Ishikawa (cell line): ENCODE measurements at regions not wholly inside any gene's neighbourhood (a gene's known extent, or its start where the extent isn't known, plus 50 kb on each side); places are given as distances from the start of the nearest gene placed in this dataset.

Experiments
- CEBPB ChIP-seq: IDR thresholded peaks from 2 replicates; pipeline ENCODE4 v1.6.1; 2012
- CREB1 ChIP-seq: IDR thresholded peaks from 2 replicates; pipeline ENCODE4 v1.6.1; 2012; ENCODE audit warnings: low read depth
- EGR1 ChIP-seq: IDR thresholded peaks from 2 replicates; pipeline ENCODE4 v1.6.1; 2012
- EP300 ChIP-seq: IDR thresholded peaks from 2 replicates; pipeline ENCODE4 v1.6.1; 2012; ENCODE audit warnings: borderline replicate concordance
- FOXM1 ChIP-seq: IDR thresholded peaks from 2 replicates; pipeline ENCODE4 v1.6.1; 2012; ENCODE audit warnings: low read depth, borderline replicate concordance
- RAD21 ChIP-seq: IDR thresholded peaks from 2 replicates; pipeline ENCODE4 v1.6.1; 2012; ENCODE audit warnings: low read depth
- TAF1 ChIP-seq: IDR thresholded peaks from 2 replicates; pipeline ENCODE4 v1.6.1; 2012; ENCODE audit warnings: low read depth, mild to moderate bottlenecking
- TCF12 ChIP-seq: IDR thresholded peaks from 2 replicates; pipeline ENCODE4 v1.6.1; 2012; ENCODE audit warnings: low read depth
- YY1 ChIP-seq: IDR thresholded peaks from 2 replicates; pipeline ENCODE4 v1.6.1; 2012; ENCODE audit warnings: low read depth
- ZBTB7A ChIP-seq: IDR thresholded peaks from 2 replicates; pipeline ENCODE4 v1.6.1; 2012; ENCODE audit warnings: low read depth
- TF ChIP-seq, protein P1 (sequence below): IDR thresholded peaks from 2 replicates; pipeline ENCODE4 v1.6.1; 2012
- TF ChIP-seq, protein P2 (sequence below): IDR thresholded peaks from 2 replicates; pipeline ENCODE4 v1.6.1; 2012; ENCODE audit warnings: low read depth, mild to moderate bottlenecking

DNA sequence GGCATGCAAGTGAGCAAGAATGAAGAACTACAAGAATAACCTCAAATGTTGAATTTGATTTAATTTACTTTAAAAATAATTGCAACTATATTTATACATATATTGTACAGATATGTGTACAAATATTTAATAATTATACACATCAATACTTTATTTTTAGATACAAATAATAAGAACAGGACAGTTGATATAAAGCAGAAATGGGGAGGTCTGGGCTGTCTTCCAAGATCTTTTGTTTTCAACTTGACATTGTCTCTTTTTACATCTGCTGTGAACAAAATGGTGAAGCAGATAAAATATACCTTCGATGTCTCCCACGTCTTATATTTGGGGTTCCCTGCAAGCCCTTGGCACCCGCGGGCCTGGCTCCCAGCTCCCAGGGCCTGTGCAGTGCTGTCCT, 231.3 kb upstream of the RBBP8 start:
- TF ChIP-seq, protein P1, sequence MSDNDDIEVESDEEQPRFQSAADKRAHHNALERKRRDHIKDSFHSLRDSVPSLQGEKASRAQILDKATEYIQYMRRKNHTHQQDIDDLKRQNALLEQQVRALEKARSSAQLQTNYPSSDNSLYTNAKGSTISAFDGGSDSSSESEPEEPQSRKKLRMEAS = no peak
- no peak for TF ChIP-seq CEBPB
- TF ChIP-seq RAD21 = no peak
- TF ChIP-seq FOXM1 = no peak
- no peak for TF ChIP-seq YY1
- no peak for TF ChIP-seq ZBTB7A
- TF ChIP-seq CREB1 = no peak
- TF ChIP-seq, protein P2, sequence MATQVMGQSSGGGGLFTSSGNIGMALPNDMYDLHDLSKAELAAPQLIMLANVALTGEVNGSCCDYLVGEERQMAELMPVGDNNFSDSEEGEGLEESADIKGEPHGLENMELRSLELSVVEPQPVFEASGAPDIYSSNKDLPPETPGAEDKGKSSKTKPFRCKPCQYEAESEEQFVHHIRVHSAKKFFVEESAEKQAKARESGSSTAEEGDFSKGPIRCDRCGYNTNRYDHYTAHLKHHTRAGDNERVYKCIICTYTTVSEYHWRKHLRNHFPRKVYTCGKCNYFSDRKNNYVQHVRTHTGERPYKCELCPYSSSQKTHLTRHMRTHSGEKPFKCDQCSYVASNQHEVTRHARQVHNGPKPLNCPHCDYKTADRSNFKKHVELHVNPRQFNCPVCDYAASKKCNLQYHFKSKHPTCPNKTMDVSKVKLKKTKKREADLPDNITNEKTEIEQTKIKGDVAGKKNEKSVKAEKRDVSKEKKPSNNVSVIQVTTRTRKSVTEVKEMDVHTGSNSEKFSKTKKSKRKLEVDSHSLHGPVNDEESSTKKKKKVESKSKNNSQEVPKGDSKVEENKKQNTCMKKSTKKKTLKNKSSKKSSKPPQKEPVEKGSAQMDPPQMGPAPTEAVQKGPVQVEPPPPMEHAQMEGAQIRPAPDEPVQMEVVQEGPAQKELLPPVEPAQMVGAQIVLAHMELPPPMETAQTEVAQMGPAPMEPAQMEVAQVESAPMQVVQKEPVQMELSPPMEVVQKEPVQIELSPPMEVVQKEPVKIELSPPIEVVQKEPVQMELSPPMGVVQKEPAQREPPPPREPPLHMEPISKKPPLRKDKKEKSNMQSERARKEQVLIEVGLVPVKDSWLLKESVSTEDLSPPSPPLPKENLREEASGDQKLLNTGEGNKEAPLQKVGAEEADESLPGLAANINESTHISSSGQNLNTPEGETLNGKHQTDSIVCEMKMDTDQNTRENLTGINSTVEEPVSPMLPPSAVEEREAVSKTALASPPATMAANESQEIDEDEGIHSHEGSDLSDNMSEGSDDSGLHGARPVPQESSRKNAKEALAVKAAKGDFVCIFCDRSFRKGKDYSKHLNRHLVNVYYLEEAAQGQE = no peak
- no peak for TF ChIP-seq EP300
- no peak for TF ChIP-seq TAF1
- no peak for TF ChIP-seq TCF12
- no peak for TF ChIP-seq EGR1
